ENCODE measurements at regions not wholly inside any gene's neighbourhood (a gene's known extent, or its start where the extent isn't known, plus 50 kb on each side); places are given as distances from the start of the nearest gene placed in this dataset.
"Not testable (repeated sequence)": the region's sequence is repeated elsewhere in the genome, so short reads cannot be mapped to it uniquely, and the experiment has no call there.

DNA sequence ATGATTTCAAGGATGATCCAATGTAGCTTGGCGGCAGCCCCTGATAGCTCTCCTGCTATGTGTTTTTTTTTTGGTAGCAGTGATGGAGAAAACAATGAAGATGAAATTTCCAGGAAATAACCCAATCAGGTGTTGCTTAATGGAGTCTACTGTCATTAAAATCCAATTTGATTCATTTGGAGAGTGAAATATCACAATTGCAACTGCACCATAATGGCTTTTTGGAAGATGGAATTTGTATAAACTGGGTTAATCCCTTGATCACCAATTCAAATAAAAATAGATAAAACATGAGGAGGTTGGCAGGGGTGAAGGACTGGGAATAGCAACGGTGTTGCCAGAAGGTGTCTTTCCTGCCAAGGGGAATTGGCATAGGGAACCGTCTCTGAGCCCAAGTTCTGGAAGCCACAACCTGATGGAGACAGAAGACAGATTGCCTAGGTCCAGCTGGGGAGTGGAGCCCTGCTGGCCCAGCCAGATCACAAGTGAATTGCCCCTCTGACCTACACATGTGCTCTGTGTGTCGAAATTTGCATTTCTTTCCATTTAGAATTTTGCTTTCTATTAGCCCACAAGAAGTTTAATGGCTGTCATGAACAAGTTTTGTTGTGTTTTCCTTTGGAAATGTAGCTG is 170.3 kb upstream of the SPRED2 start:
- no peak for FAIRE-seq
- DNase-seq (ENCODE audit: low spot score in 2 of 2), result no peak

DNA sequence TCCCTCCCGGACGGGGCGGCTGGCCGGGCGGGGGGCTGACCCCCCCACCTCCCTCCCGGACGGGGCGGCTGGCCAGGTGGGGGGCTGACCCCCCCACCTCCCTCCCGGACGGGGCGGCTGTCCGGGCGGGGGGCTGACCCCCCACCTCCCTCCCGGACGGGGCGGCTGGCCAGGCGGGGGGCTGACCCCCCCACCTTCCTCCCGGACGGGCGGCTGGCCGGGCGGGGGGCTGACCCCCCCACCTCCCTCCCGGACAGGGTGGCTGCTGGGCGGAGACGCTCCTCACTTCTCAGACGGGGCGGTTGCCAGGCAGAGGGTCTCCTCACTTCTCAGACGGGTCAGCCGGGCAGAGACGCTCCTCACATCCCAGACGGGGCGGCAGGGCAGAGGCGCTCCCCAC is 168.5 kb upstream of the SPRED2 start:
- not testable (repeated sequence) for DNase-seq (ENCODE audit: low spot score in 2 of 2); FAIRE-seq

DNA sequence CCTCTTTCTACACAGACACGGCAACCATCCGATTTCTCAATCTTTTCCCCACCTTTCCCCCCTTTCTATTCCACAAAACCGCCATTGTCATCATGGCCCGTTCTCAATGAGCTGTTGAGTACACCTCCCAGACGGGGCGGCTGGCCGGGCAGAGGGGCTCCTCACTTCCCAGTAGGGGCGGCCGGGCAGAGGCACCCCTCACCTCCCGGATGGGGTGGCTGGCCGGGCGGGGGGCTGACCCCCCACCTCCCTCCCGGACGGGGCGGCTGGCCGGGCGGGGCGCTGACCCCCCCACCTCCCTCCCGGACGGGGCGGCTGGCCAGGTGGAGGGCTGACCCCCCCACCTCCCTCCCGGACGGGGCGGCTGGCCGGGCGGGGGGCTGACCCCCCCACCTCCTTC is 168.0 kb upstream of the SPRED2 start:
- FAIRE-seq; DNase-seq (ENCODE audit: low spot score in 2 of 2): not testable (repeated sequence)

DNA sequence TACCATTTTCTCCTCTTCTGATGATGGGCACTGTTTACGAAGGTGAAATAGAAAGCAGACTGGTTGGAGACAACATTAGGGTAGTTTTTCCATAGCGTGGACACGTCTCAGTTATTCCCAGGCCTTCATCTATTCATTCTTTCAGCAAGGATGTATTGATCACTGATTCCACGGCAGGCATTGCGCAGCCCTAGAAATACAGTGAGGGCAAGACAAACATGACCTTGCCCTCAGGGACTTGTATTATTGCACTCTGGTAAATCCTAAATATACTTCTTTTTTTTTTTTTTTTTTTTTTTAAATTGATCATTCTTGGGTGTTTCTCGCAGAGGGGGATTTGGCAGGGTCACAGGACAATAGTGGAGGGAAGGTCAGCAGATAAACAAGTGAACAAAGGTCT is 167.3 kb upstream of the SPRED2 start:
- no peak for FAIRE-seq
- no peak for DNase-seq (ENCODE audit: low spot score in 2 of 2)

DNA sequence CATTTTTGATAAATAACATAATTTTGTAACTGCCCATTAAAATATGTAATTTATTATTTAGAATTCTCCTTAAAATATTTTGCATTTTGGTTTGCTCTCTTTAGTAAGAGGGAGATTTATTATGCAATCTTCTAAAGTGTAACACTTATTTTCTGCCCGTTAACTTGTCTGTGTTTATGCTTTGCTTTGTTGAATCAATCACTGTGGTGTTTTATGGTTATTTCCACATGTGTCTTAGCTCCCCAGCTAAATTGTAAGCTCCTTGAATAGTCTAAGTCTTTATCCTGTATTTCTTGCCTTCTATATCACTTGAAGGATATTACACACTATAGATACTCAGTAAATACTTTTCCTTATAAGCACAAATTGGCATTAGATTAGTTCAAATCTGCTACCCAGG is 166.6 kb upstream of the SPRED2 start:
- DNase-seq (ENCODE audit: low spot score in 2 of 2), result no peak
- FAIRE-seq, result no peak

DNA sequence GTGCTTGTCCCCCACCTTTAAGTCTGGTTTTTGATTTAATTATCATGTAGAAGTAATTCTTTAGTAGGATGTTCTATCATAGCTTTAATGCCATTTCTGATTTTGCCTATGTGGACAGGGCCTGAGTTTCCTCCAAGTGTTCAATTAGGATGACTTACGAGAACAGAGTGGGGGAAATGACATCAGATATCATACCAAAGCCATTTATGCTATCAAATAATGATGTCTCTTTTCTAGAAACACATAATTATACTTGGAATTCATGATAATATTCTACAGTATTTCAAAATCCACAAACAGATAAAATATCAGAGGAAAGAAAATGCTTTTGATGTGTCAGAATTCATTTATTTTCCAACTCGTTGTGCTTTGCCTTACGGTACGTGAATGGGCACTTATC is 165.9 kb upstream of the SPRED2 start:
- no peak for DNase-seq (ENCODE audit: low spot score in 2 of 2)

DNA sequence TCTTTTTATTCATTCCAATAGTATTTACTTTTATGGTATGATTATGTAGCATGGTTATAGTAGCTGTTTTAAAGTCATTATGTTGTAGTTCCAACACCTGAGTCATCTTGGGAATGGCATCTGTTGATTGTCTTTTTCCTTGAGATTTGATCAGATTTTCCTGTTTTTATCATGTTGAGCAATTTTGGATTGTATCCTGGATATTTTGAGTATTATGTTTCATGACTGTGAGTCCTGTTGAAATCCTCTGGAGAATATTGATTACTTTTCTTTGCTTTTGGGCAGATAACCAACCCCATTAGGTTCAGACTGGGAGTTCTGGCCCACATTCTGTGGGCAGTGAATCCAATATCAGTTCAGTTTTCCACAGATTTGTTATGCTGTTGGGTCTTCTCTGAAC is 163.2 kb upstream of the SPRED2 start:
- no peak for FAIRE-seq
- DNase-seq (ENCODE audit: low spot score in 2 of 2), result no peak

More for the DNA sequence above, 165.9 kb upstream of the SPRED2 start:
- no peak for FAIRE-seq

DNA sequence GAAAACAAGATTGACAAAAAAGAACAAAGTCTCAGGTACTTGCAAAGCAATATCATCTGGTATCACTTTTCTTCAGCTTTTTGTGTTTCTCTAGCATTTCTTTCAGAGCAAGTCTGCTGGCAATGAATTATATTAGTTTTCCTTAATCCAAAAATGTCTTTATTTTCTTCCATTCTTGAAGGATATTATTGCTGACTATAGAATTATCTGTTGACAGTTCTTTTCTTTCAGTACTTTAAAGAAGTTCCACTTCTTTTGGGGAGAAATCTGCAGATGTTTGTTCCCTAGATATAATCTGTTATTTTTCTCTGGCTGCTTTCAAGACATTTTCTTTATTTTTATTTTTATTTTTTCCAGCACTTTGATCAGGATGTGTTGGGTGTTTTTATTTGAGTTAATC is 161.8 kb upstream of the SPRED2 start:
- no peak for FAIRE-seq

DNA sequence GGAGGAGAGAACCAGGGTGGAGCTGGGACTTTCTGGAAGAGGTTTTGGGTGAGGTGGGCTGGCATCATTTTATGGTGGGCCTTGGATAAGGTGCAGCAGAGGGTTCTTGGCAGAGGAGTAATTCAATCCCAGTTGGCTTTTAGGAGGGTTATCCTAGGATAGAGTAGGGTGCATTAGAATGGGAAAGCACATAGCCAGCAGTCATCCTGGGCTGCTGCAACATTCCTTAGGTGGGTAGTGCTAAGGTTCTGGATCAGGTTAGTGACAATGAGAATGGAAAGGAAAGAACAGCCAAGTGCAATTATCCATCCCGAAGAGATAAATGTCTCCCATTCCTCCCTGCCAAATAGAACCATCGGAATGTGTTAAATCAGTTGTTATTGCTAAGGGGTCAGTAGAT is 157.3 kb upstream of the SPRED2 start:
- FAIRE-seq (no peak), DNase-seq (ENCODE audit: low spot score in 2 of 2) (no peak)

More for the DNA sequence above, 161.8 kb upstream of the SPRED2 start:
- no peak for DNase-seq (ENCODE audit: low spot score in 2 of 2)

DNA sequence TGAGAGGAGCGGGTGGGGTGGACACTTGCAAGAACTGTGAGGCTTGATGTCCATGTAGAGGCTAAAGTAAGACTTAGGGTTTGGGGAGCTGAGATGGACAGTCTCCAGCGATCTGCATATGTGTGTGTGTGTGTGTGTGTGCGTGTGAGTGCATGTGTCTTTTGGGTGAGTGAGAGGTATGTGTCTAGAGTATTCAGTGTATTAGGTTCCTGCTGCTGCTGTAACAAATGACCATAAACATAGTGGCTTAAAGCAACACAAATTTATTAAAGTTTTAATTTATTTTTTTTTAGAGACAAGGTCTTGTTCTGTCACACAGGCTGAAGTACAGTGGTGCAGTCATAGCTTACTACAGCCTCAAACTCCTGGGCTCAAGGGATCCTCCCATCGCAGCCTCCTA is 155.4 kb upstream of the SPRED2 start:
- DNase-seq (ENCODE audit: low spot score in 2 of 2) (no peak), FAIRE-seq (no peak)

DNA sequence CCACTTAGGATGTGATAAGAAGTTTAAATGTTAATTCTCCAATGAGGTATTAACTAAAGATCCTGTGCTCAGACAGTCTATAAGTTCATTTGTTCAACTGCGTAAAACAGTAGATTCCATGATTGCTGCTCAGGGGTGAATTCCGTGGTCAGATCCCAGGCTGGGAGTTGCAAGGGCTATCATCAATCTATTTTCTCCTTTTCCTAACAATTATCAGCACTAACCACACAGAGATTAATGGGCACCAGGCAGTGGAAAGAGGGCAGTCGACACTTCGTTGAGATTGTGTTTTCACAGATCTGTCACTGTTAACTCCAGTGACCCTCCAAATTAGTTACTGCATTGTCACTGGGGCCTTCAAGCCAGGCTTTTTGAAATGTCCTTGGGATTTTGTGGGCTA is 154.1 kb upstream of the SPRED2 start:
- no peak for DNase-seq (ENCODE audit: low spot score in 2 of 2)
- no peak for FAIRE-seq

DNA sequence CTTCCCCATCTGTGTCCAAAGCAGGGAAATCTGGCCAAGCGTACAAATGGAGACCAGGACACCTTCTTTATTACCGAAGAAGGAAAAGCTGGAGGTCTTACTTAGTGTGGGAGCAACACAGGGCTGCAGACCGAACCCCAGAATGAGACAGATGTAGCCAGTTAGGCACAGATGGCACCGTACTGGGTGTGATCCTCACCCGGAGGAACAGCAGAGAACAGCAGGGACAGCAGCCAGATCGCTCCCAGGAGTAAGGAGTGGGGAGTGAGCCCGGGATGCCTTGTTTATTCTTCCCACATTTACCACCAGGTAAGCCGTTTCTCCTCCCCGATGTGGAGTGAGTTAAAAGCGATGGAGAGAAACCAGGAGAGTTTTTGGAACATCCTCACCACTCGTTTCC is 150.7 kb upstream of the SPRED2 start:
- peak in 1 of 2 donors; percentile 14 for DNase-seq (ENCODE audit: low spot score in 2 of 2)
- FAIRE-seq, result no peak

DNA sequence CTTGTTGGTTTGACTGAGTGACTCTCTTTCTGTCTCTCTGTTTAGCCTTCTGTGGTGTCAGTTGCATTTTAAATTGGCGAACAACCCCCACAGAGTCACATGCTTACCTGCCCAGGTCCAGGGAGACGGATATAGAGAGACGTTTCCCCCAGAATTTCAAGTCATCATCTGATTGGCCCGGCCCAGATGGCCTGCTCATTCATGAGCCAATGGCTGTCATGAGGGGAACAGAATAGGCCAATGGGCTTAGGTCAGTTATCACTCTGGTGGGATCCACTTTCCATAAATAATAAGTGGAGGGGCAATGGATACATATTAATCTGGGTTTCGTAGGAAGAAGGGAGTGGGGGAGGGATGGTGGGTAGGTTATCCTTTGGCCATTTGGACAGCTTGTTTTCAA is 150.0 kb upstream of the SPRED2 start:
- DNase-seq (ENCODE audit: low spot score in 2 of 2) (no peak), FAIRE-seq (no peak)

DNA sequence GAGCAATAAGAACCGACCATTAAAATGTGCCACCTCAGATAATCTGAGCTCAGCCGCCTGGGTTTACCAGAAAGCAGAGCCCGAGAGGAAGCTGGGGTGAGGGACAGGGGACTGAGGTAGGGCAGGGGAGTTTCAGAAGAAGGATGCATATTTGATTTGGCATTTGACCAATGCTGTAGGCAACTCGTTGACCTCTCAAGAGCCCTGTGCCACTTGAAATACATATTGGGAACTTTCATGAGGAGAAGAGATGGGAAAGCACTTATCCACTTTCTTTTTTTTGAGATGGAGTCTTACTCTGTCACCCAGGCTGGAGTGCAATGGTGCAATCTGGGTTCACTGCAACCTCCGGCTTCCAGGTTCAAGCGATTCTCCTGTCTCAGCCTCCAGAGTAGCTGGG is 148.4 kb upstream of the SPRED2 start:
- no peak for FAIRE-seq
- no peak for DNase-seq (ENCODE audit: low spot score in 2 of 2)

DNA sequence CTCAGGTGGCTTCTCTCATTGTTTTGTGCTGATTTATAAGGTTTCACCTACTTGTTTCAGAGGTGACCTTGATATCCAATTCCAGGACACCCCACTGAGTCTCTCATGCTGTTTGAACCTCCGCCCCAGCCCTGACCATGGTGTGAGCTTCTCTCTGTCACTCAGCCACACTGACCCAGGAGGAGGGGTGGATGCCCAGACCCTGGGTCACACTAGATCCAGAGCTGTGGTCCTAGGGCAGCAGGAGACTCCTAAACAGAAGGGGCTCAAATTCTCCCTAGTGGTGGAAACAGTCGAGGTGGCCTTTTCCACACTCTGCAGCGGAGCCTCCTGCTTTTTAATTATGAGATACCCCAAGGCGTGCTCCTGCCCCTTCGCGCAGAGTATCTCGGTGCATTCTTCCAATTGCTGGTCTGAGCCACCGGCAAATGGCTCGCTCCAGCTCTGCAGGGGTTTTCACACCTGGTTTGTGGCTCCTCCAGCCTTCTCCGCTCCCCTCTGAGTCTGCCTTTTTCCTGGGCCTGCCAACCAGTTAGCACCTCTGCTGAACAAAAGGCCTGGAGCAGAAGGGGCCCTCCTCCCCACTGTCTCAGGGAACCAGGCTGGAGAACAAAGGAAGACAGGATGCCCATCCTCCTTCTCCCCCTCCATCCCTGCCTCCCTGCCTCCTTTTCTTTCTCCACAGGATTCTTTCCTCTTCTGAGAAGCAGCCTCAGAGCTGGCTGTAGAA is 147.3 kb upstream of the SPRED2 start:
- no peak for DNase-seq (ENCODE audit: low spot score in 2 of 2)
- no peak for FAIRE-seq

DNA sequence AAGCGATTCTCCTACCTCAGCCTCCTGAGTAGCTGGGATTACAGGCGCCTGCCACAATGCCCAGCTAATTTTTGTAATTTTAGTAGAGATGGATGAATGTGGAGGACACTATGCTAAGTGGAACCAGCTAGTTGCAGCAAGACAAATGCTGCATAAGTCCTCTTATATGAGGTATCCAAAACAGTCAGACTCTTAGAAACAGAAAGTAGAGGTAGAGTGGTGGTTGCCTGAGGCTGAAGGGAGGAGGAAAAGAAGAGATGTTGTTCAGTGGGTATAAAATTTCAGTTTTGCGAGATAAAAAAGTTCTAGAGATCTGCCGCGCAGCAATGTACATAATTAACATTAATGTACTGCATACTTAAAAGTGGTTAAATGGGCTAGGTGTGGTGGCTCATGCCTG is 145.3 kb upstream of the SPRED2 start:
- DNase-seq (ENCODE audit: low spot score in 2 of 2) (no peak), FAIRE-seq (no peak)

DNA sequence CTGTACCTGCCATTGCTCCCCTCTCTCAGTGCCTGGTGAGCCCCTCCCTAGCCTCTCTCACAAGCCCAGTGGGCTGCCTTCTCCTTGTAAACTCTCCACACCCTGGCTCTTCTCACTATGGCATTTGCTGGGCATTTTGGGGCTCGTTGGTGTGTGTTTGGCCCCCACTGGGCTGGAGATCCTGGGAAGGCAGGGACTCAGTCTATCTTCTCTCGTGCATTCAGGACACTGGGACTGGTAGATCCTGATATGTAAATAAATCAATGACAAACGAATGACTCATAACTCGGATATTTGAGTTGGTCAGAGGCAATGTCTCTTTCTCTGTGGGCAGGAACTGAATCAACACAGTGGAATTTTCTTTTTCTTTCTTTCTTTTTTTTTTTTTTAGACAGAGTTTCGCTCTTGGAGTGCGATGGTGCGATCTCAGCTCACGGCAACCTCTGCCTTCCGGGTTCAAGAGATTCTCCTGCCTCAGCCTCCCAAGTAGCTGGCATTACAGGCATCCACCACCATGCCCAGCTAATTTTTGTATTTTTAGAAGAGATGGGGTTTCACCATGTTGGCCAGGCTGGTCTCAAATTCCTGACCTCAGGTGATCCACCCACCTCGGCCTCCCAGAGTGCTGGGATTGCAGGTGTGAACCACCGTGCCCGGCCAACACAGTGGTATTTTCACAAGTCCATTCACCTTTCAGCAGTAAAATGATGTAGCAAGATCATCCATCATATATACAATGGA is 144.6 kb upstream of the SPRED2 start:
- no peak for FAIRE-seq

DNA sequence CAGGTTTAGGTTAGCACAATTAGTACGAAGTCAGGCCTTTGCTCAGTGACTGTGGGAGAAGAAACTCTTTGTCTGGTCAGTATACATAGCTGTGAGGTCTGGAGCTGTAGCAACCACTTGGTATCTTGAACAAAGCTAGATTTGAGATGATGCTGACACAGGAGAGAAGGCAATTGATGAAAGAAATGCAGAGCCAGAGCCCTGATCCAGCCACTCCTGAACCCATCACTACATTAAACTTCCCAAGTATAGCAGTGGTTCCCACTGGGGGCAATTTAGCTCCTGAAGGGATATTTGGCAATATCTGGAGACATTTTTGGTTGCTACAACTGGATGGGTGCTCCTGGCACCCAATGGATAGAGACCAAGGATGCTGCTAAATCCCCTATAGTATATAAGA is 143.9 kb upstream of the SPRED2 start:
- no peak for DNase-seq (ENCODE audit: low spot score in 2 of 2)
- FAIRE-seq, result no peak

More for the DNA sequence above, 144.6 kb upstream of the SPRED2 start:
- DNase-seq (ENCODE audit: low spot score in 2 of 2), result no peak

DNA sequence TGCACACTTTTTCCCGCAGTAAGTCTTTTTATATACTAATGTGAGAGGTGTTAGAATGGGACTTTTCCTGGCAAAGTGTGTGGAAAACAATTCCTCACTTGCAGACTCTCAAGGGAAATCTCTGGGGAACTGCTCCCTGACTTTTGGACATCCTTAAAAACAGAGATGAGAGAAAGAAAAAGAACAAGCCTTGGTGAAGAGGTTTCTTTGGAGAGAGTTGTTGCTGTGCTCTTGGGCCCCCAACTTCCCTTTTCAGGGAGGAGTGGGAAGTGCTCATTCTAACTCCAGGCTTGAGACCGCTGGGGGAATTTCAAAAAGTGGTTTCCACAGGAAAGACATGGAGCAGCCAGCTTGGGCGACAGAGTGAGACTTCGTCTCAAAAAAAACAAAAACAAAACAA is 142.6 kb upstream of the SPRED2 start:
- DNase-seq (ENCODE audit: low spot score in 2 of 2) (no peak), FAIRE-seq (no peak)

DNA sequence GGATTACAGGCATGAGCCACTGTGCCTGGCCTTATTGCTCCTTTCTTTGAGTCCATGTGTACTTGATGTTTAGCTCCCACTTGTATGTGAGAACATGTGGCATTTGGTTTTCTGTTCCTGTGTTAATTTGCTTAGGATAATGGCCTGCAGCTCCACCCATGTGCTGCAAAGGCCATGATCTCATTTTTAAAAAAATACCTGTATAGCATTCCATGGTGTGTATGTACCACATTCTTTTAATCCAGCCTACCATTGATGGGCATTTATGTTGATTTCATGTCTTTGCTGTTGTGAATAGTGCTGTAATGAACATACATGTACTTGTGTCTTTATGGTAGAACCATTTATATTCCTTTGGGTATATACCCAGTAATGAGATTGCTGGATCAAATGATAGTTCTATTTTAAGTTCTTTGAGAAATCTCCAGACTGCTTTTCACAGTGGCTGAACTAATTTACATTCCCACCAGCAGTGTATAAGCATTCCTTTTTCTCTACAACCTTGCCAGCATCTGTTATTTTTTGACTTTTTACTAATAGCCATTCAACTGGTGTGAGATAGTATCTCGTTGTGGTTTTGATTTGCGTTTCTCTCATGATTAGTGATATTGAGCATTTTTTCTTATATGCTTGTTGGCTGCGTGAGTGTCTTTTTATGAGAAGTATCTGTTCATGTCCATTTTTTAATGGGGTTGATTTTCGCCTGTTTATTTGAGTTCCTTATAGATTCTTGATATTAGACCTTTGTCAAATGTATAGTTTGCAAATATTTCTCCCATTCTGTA is 136.4 kb upstream of the SPRED2 start:
- DNase-seq (ENCODE audit: low spot score in 2 of 2); FAIRE-seq: not testable (repeated sequence)

DNA sequence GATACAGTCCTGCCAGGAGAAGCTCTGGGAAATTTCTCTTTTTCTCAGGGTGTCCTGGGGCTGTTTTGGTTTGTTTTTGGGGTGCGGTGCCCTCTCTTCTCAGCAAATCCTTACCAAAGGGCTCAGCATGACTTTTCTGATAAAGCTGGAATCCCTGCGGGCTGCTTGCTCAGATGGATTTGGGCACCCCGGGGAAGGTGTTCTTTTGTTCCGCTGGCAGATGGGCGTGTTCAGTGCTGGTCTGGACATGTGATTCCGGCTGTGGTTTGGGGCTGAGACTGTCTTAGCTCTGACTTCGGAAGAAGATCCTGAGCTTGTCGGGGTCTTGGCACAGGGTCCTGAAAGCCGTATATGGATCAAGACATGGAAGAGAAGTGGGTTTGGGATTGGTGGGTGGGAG is 134.2 kb upstream of the SPRED2 start:
- no peak for FAIRE-seq

More for the DNA sequence above, 134.2 kb upstream of the SPRED2 start:
- no peak for DNase-seq (ENCODE audit: low spot score in 2 of 2)
